Non-pigmented ciliary epithelial cell (primary cell): ENCODE measurements at regions not wholly inside any gene's neighbourhood (a gene's known extent, or its start where the extent isn't known, plus 50 kb on each side); places are given as distances from the start of the nearest gene placed in this dataset.
A peak's percentile ranks its signal among the peaks of the same experiment; 100 is the strongest.

Source experiments
- DNase-seq: peaks from one replicate; pipeline ENCODE4 v3.0.0-alpha.2; 2010; ENCODE audit warnings: low read depth

- DNase-seq: no peak
Measured at GRCh38 chr18:56173542-56174220, 464.7 kb downstream of the TXNL1 start.

- no peak for DNase-seq
Measured at GRCh38 chr18:56172527-56172926, 465.9 kb downstream of the TXNL1 start.

GRCh38 chr18:56171848-56172247 lies 466.5 kb downstream of the TXNL1 start:
- no peak for DNase-seq

GRCh38 chr18:56168049-56168781 lies 470.2 kb downstream of the TXNL1 start:
- DNase-seq: peak; percentile 19

GRCh38 chr18:56167366-56167765 lies 471.0 kb downstream of the TXNL1 start:
- DNase-seq: no peak

- no peak for DNase-seq
Measured at GRCh38 chr18:56166914-56167313, 471.5 kb downstream of the TXNL1 start.

GRCh38 chr18:56165601-56166355 lies 472.6 kb downstream of the TXNL1 start:
- no peak for DNase-seq

GRCh38 chr18:56162311-56163265 lies 475.8 kb downstream of the TXNL1 start:
- no peak for DNase-seq

GRCh38 chr18:56161566-56162260 lies 476.7 kb downstream of the TXNL1 start:
- no peak for DNase-seq

GRCh38 chr18:56158676-56159075 lies 479.7 kb downstream of the TXNL1 start:
- DNase-seq: no peak

GRCh38 chr18:56157541-56157940 lies 480.9 kb downstream of the TXNL1 start:
- no peak for DNase-seq

- DNase-seq: no peak
Measured at GRCh38 chr18:56152551-56153310, 485.7 kb downstream of the TXNL1 start.

- DNase-seq: peak; percentile 10
Measured at GRCh38 chr18:56148373-56148772, 490.0 kb downstream of the TXNL1 start.

GRCh38 chr18:56146565-56146964 lies 491.8 kb downstream of the TXNL1 start:
- no peak for DNase-seq

- DNase-seq: no peak
Measured at GRCh38 chr18:56142001-56142400, 496.4 kb downstream of the TXNL1 start.

- DNase-seq: peak; percentile 47
Measured at GRCh38 chr18:56139792-56140254, 498.6 kb downstream of the TXNL1 start.

GRCh38 chr18:56139372-56139771 lies 499.0 kb downstream of the TXNL1 start:
- DNase-seq: no peak

GRCh38 chr18:56136105-56136504 lies 502.3 kb downstream of the TXNL1 start:
- DNase-seq: no peak

- DNase-seq: no peak
Measured at GRCh38 chr18:56130481-56130880, 507.9 kb downstream of the TXNL1 start.

GRCh38 chr18:56128153-56128791 lies 510.1 kb downstream of the TXNL1 start:
- no peak for DNase-seq
